Endothelial cell (in vitro differentiated cells): ENCODE measurements at regions not wholly inside any gene's neighbourhood (a gene's known extent, or its start where the extent isn't known, plus 50 kb on each side); places are given as distances from the start of the nearest gene placed in this dataset.

Experiments
- DNase-seq: peaks from one replicate; pipeline ENCODE4 v3.0.0; 2021; ENCODE audit warnings: low spot score
- H3K27ac Mint-ChIP-seq: one replicate; pipeline ENCODE4 v1.8.0; 2021; ENCODE audit warnings: mixed read lengths, inconsistent platforms; ENCODE audit not compliant: unreplicated experiment
- H3K27me3 Mint-ChIP-seq: one replicate; pipeline ENCODE4 v1.8.0; 2021; ENCODE audit warnings: mild to moderate bottlenecking, moderate library complexity, mixed read lengths, inconsistent platforms; ENCODE audit not compliant: unreplicated experiment
- H3K36me3 Mint-ChIP-seq: one replicate; pipeline ENCODE4 v1.8.0; 2021; ENCODE audit warnings: mild to moderate bottlenecking, low read depth, mixed read lengths, inconsistent platforms; ENCODE audit not compliant: unreplicated experiment
- H3K4me1 Mint-ChIP-seq: one replicate; pipeline ENCODE4 v1.8.0; 2021; ENCODE audit warnings: mild to moderate bottlenecking, mixed read lengths, inconsistent platforms; ENCODE audit not compliant: unreplicated experiment
- H3K4me3 Mint-ChIP-seq: one replicate; pipeline ENCODE4 v1.8.0; 2021; ENCODE audit warnings: mild to moderate bottlenecking, mixed read lengths, inconsistent platforms; ENCODE audit not compliant: unreplicated experiment
- H3K9me3 Mint-ChIP-seq: one replicate; pipeline ENCODE4 v1.8.0; 2021; ENCODE audit warnings: mixed read lengths, inconsistent platforms; ENCODE audit not compliant: unreplicated experiment
- TF ChIP-seq, protein P1 (sequence below): fragments of 200-600 bp; sonication (generic); IDR thresholded peaks from one replicate; pipeline ENCODE4 v1.5.0; 2021; ENCODE audit warnings: antibody characterized with exemption; ENCODE audit not compliant: unreplicated experiment

DNA sequence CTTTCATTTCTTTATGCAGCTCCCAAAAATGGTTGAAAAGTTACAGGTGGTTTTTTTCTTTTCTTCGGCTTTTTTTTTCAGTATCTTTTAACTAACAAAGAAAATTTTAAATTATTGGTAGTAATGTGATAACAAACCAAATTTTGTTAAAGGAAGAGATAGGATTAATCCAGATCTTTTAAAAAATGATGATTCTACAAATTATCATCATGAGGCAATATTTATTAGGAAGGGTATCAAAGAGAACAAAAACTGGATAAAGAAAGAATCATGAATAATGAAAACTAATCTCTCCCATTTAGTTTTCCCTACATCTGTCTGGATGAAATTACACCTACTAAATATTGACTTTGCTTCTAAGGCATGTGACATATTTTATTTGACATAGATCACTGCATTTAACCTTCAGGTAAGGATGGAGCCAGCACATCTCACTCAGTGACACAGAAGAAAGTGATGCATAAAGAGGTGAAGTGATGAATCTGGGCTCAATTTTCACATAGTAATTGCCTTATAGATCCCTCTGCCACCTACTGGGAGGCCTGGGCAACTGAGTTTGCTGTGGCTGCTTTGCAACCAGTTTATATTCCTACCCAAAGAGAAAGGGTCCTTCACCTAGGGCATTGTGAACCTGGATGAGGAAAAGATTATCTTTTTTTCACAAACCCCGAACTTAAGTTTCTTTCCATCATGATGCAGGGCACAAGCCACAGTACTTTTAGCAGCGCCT is 155.6 kb downstream of the HNRNPD start:
- TF ChIP-seq, protein P1, sequence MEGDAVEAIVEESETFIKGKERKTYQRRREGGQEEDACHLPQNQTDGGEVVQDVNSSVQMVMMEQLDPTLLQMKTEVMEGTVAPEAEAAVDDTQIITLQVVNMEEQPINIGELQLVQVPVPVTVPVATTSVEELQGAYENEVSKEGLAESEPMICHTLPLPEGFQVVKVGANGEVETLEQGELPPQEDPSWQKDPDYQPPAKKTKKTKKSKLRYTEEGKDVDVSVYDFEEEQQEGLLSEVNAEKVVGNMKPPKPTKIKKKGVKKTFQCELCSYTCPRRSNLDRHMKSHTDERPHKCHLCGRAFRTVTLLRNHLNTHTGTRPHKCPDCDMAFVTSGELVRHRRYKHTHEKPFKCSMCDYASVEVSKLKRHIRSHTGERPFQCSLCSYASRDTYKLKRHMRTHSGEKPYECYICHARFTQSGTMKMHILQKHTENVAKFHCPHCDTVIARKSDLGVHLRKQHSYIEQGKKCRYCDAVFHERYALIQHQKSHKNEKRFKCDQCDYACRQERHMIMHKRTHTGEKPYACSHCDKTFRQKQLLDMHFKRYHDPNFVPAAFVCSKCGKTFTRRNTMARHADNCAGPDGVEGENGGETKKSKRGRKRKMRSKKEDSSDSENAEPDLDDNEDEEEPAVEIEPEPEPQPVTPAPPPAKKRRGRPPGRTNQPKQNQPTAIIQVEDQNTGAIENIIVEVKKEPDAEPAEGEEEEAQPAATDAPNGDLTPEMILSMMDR: no peak
- no peaks in the 10 kb centered on the region for H3K36me3 Mint-ChIP-seq
- no peak for DNase-seq
- no peaks in the 10 kb centered on the region for H3K4me1 Mint-ChIP-seq
- H3K27ac Mint-ChIP-seq: no peak overlapping the region
- no peak overlapping the region for H3K4me3 Mint-ChIP-seq
- H3K9me3 Mint-ChIP-seq: no peaks in the 10 kb centered on the region
- no peaks in the 10 kb centered on the region for H3K27me3 Mint-ChIP-seq

DNA sequence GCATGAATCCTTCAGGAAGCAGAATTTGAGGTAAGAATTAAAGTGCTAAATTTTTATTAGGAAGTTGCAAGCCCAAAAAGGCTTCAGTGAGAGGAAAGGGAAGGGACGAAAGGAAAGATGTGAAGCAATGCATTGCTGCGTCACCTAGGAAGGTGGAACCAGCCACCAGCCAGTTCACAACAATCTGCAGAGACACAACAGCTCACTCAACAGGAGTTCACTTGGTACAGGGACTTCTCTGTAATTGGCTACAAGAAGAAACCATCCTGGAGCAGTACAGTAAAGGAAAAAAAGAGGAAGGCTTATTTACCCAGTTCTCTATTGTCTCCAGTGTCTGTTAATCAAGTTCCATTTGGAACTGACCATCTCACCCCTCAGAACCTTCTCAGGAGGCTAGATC is 157.6 kb downstream of the HNRNPD start:
- Mint-ChIP-seq H3K4me1 (no peaks in the 10 kb centered on the region), H3K36me3 (no peaks in the 10 kb centered on the region), H3K27me3 (no peaks in the 10 kb centered on the region), H3K27ac (no peak overlapping the region), H3K4me3 (no peak overlapping the region), H3K9me3 (no peaks in the 10 kb centered on the region)
- no peak for DNase-seq
- TF ChIP-seq, protein P1: no peak

DNA sequence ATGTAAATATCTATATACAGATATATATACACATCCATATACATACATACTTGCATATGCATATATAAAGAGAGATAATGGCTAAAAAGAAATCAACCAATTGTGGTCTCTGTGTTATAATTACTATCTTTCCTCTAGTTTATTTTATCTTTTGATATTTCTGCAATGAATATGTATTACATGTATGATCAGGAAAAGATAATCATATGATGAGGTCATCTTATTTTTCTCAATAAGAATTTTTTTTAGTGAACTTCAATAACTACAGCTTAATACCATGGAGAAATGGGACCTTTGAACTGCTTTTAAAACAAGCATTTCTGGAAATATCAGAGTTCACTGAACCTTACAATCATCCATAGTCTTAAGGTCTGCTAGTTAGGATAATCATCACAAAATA is 158.0 kb downstream of the HNRNPD start:
- Mint-ChIP-seq H3K27me3 (no peaks in the 10 kb centered on the region), H3K4me3 (no peak overlapping the region), H3K4me1 (no peaks in the 10 kb centered on the region), H3K9me3 (no peaks in the 10 kb centered on the region), H3K27ac (no peak overlapping the region), H3K36me3 (no peaks in the 10 kb centered on the region)
- no peak for DNase-seq
- TF ChIP-seq, protein P1: no peak

DNA sequence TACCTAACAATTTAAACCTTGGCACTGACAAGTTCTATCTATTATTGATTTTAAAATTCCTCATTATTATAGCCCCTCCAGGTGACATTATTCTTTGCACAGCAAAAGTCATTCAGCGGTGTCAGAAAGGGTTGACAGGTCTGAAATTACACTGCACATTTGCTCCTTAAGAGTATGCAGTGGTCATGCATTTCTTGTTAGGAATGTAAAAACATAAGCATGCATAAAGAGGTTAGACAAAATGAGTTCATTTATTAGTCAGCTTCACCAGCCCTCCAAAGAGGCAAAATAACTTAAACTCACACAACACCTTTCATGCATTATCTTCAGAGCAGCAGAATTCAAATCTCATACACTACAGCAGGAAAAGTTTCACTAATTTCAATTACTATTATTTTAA is 158.8 kb downstream of the HNRNPD start:
- DNase-seq: no peak
- Mint-ChIP-seq H3K36me3 (no peaks in the 10 kb centered on the region), H3K4me1 (no peaks in the 10 kb centered on the region)

More for the DNA sequence above, 158.8 kb downstream of the HNRNPD start:
- H3K27me3 Mint-ChIP-seq: no peaks in the 10 kb centered on the region
- H3K4me3 Mint-ChIP-seq: no peak overlapping the region
- no peak overlapping the region for H3K27ac Mint-ChIP-seq
- H3K9me3 Mint-ChIP-seq: no peaks in the 10 kb centered on the region
- TF ChIP-seq, protein P1: no peak
